KOPT-K1 (cell line): ENCODE measurements at regions not wholly inside any gene's neighbourhood (a gene's known extent, or its start where the extent isn't known, plus 50 kb on each side); places are given as distances from the start of the nearest gene placed in this dataset.

Experiments
- H3K27ac ChIP-seq: fragments of 200-600 bp; sonication (generic); 2 replicates; pipeline ENCODE4 v1.5.1; 2016; ENCODE audit warnings: antibody characterized with exemption, mild to moderate bottlenecking, low read depth, low read length; ENCODE audit not compliant: poor library complexity, severe bottlenecking
- H3K36me3 ChIP-seq: fragments of 200-600 bp; sonication (generic); 2 replicates; pipeline ENCODE4 v1.5.1; 2017; ENCODE audit warnings: antibody characterized with exemption, mild to moderate bottlenecking, low read length, moderate library complexity; ENCODE audit not compliant: insufficient read depth
- H3K9me3 ChIP-seq: fragments of 200-600 bp; sonication (generic); 2 replicates; pipeline ENCODE4 v1.5.1; 2017; ENCODE audit warnings: antibody characterized with exemption, low read length, mild to moderate bottlenecking; ENCODE audit not compliant: insufficient read depth, poor library complexity, severe bottlenecking

DNA sequence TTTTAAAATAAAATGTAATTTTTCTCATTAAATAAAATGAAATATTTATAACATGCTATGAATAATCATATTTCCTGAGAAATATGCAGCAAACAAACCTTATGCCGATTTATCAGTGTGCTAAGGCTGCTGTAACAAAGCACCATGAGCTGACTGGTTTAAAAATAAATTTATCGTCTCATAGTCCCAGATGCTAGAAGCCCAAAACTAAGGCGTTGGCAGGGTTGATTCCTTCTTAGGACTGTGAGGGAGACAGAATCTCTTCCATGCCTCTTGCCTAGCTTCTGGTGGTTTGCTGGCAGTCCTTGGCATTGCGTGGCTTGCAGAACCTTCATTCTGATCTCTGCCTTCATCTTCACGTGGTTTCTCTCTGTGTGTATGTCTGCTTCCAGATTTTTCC lies 740.3 kb downstream of the OTOL1 start:
- Histone ChIP-seq H3K9me3 (no peaks in the 10 kb centered on the region), H3K27ac (no peak overlapping the region), H3K36me3 (no peaks in the 10 kb centered on the region)

DNA sequence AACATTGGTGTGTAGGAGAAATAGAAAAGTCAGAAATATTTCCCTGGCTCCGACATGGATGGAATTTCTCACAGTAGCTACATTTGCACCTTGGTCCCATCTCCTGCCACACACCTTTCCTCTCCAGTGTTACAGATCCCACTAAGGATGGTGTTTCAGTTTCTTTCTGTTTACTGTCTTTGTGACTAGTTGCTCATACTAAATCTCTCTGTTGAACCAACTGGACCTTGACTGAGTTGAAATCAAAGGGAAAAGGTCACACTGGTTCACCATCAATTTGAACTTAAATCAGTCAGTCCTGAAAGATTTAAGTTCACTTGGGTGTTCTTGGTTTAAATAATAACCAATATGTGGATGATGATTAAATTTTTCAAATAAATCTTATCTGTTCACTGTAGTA lies 754.2 kb downstream of the OTOL1 start:
- Histone ChIP-seq H3K27ac (no peak overlapping the region), H3K36me3 (no peaks in the 10 kb centered on the region), H3K9me3 (no peaks in the 10 kb centered on the region)

DNA sequence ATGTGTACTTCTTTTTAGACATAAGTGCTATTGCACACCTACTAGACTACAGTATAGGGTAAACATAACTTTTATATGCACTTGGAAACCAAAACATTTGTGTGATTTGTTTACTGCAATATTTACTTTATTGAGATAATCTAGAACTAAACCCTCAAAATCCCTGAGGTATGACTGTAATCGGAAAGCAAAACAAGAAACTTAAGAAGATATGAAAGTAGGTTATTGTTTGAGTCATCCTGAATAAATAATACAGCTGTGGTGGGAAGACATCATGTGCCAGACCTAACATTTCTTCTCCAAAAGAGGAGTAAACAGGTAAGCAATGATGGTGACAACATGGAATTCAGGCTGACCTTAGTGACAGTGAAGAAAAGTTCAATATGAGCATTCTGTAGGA lies 765.5 kb downstream of the OTOL1 start:
- H3K36me3 ChIP-seq: no peaks in the 10 kb centered on the region
- H3K27ac ChIP-seq: no peak overlapping the region
- no peaks in the 10 kb centered on the region for H3K9me3 ChIP-seq

DNA sequence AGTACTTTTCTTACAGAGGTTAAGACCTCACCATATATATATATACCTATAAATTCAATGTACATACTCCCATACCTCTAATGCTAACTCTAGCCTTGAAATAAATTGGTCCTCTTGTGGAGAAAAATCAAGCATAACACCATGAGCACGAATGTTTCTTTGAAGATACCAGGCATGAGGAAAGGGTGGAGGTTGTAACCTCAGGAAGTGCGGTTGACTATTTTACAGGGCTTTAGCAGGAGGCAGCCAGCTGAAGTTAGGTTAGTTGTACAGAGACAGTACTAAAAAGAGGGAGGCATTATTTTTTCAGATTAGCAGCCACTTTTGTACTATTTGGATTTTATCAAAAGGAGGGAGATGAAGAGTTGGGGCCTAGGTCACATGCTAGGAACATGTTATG lies 767.0 kb downstream of the OTOL1 start:
- Histone ChIP-seq H3K27ac (no peak overlapping the region), H3K36me3 (no peaks in the 10 kb centered on the region), H3K9me3 (no peaks in the 10 kb centered on the region)

DNA sequence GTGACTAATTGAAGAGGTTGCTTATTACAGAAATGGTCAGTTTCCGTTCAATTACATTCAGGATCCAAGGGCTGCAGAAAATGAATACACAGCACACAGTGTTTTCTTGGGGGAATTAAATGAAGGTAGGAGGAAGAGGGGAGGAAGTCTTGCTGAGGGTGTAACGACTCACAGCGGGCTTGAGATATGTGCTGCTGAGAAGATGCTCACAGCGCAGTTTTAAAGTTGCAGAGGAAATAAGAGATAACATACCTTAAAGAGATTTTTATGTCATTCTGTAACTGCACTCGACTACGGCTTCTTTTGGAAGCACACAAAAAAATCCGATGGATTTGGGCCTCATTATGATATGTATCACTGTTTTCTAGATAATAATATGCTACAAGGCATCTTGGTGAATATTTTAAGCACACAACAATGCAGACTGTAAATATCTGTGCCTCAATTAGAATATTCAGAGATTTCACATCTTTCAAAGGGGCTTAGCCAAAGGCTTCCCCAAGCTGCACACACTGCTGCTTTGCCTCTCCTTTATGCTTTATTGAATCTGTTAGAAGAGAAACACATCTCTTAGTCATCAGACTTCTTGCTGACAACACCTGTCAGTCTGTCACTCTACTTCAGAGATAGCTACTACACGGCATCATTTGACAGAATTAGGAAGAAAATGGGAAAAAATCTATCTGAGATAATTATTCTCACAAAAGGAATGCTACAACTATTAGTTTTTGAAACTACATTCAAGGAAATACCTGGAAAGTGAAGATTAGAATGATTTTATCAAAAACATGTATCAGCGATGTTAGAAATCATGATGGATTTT lies 773.2 kb downstream of the OTOL1 start:
- no peak overlapping the region for H3K27ac ChIP-seq
- H3K9me3 ChIP-seq: no peaks in the 10 kb centered on the region

DNA sequence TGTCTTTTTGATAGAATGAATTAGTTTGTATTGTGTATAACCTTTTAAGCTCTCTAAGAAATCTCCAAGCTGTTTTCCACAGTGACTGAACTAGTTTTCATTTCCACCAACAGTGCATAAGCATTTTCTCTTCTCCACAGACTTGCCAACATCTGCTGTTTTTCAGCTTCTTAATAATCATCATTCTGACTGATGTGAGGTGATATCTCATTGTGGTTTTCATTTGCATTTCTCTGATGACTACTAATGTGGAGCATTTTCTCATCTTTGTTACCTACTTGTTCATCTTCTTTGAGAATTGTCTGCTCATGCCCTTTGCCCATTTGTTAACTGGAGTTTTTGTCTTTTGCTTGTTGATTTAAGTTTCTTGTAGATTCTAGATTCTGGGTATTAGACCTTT lies 777.5 kb downstream of the OTOL1 start:
- no peaks in the 10 kb centered on the region for H3K36me3 ChIP-seq
- no peak overlapping the region for H3K27ac ChIP-seq
- no peaks in the 10 kb centered on the region for H3K9me3 ChIP-seq

More for the DNA sequence above, 773.2 kb downstream of the OTOL1 start:
- H3K36me3 ChIP-seq: no peaks in the 10 kb centered on the region

DNA sequence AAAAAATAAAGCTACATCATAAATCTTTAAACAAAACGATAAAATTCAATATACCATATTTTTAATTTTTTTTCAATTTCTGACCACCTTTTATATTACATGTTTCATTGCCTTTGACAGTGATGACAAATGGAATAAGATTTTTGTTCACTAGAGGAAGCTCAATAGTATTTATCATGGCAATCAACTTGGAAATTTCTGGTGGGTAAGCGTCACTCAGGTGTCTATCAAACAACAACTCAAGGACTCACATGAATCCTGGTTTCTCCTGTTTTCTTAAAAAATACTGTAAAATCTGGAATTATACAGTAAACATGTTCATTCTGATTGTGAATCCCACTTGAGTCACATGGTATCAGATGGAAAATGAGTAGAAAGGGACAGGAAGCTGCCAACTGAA lies 782.2 kb downstream of the OTOL1 start:
- no peaks in the 10 kb centered on the region for H3K36me3 ChIP-seq
- H3K9me3 ChIP-seq: peaks cover 5% of the 10 kb centered on the region
- no peak overlapping the region for H3K27ac ChIP-seq

DNA sequence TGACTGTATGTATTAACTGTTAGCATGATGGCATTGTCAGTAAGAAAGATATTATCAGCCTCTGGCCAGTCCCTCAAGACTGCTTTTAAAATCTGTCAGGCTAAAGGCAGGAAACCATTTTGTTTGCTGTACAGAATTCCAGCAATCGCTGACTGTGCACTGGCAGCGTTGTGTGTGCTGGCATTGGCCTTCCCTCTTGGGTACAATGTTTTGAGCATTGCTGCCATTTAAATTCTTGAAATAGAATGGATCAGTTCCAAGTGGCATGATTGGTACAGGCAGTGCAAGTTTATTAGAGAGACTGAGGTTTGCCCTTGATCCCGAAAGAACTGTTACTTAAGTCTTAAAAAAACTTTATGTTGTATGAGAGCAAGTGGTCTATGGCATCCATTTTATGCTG lies 788.7 kb downstream of the OTOL1 start:
- H3K27ac ChIP-seq: no peak overlapping the region
- peaks cover 5% of the 10 kb centered on the region for H3K9me3 ChIP-seq
- no peaks in the 10 kb centered on the region for H3K36me3 ChIP-seq

DNA sequence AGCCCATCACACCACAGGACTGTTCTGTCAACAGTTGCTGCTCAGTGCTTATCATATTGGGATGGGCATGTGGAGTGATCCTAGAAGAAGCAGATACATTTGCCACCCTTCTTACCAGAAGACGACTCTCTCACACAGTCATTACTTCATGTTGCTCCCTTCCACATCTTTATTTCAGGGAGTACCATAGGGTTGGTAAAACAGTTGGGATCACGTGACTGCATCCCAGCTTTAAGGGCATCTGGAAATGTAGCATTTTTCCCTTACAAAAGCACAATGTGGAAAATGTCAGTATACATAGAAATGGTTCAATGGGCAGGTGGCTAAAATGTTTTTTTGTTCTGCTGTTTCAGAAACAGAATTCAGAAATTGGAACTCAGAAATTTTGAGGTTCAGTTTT lies 791.0 kb downstream of the OTOL1 start:
- Histone ChIP-seq H3K36me3 (no peaks in the 10 kb centered on the region), H3K27ac (no peak overlapping the region), H3K9me3 (no peaks in the 10 kb centered on the region)

DNA sequence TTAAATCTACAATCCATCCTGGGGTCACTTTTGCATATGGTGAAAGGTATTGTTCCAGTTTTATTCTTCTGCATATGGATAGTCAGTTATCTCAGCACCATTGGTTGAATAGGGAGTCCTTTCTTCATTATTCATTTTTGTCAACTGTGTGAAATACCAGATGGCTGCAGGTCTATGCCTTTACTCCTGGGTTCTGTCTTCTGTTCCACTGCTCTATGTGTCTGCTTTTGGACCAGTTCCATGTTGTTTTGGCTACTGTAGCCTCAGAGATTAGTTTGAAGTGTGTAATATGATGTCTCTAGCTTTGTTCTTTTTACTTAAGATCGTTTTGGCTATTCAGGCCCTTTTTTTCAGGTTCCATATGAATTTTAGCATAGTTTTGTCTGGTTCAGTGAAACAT lies 795.8 kb downstream of the OTOL1 start:
- Histone ChIP-seq H3K36me3 (no peaks in the 10 kb centered on the region), H3K9me3 (no peaks in the 10 kb centered on the region), H3K27ac (no peak overlapping the region)

DNA sequence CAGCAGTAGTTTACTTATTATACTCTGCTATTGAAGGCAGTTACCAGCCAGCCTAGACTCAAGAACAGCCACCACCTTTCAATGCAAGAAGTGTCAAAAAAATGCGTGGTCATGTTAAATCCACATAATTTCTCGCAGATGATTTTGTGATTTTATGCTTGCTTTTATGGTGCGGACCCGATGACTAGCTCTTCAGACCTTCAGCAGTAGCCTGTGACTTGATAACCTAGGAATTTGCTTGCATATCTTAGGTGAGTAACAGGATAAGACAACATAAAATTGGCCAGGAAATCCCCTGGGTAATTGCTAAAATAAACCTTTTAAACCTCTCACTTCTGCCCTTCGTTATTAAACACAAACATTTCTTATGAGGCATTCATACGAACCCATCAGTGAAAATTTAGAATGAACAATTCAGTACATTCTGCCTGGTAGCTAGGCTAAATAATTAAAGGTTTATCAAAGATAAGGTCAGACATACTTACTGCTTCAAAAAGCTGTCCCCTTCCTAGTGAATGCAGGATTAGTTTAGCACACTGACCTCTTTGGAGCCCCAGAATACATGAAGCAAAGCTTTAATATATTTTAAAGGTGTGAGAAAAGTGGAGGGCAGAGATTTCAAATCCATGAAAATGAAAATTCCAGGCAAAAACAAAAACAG lies 798.8 kb downstream of the OTOL1 start:
- Histone ChIP-seq H3K9me3 (no peaks in the 10 kb centered on the region), H3K36me3 (no peaks in the 10 kb centered on the region), H3K27ac (no peak overlapping the region)

DNA sequence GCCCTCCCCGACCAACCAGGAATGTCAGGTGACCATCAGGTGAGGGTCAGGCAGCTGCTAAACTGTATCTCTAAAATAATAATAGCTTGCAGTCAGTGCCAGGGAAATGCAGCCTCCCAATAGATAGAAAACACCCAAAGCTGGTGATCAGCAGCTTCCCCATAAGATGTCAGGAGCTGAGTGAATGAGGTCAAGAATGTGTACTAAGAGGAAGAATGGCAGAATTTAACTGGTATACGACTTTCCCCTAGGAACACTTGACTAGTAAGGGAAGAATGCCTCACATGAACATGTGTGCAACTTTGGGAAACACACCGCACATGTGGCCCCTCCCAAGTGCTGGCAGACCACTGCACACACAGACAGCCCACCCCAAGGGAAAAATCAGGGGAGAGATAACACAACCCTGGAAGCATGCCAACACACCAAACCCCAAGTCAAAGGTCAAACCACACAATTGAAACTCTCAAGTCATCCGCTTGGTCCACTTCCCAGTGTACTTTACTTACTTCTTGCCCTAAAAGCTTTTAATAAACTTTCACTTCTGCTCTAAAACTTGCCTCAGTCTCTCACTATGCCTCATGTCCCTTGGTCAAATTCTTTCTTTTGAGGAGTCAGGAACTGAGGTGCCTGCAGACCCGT lies 806.5 kb downstream of the OTOL1 start:
- Histone ChIP-seq H3K27ac (no peak overlapping the region), H3K9me3 (no peaks in the 10 kb centered on the region), H3K36me3 (no peaks in the 10 kb centered on the region)

DNA sequence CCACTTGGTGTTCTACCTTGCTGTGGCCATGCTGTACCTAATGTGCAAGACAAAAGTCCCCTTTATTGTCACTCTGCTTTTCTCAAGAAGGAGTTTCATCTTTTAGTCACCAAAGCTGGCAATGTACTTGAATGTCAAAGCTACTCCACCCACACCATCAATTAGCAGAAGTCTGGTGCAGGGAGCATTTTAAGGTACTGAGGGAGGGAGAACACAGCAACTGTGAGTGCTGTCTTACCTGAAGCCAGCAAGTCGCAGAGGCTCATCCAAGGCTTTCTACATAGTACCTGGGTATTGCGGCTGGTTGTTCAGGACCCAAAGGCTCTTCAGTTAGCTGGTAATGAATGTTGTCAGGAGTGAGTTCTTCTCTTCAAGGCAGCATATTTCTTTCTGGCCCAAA lies 820.4 kb downstream of the OTOL1 start:
- Histone ChIP-seq H3K36me3 (no peaks in the 10 kb centered on the region), H3K9me3 (no peaks in the 10 kb centered on the region), H3K27ac (no peak overlapping the region)

DNA sequence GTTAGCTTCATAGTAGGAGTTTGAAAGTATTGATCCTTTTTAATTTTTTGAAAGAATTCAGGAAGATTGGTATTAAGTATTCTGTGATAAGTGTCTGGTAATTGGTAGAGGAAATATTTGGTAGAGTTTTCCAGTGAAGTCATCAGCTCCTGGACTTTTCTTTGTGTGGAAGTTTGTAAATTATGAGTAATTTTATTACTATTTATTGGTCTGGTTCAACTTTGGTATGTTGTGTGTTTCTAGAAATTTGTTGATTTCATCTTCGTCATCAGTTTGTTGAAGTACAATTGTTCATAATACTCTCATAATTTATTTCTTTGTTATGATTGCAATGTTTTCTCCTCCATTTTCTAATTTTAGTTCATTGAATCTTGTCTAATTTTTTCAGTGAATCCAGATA lies 832.0 kb downstream of the OTOL1 start:
- no peaks in the 10 kb centered on the region for H3K36me3 ChIP-seq
- no peaks in the 10 kb centered on the region for H3K9me3 ChIP-seq
- H3K27ac ChIP-seq: no peak overlapping the region

DNA sequence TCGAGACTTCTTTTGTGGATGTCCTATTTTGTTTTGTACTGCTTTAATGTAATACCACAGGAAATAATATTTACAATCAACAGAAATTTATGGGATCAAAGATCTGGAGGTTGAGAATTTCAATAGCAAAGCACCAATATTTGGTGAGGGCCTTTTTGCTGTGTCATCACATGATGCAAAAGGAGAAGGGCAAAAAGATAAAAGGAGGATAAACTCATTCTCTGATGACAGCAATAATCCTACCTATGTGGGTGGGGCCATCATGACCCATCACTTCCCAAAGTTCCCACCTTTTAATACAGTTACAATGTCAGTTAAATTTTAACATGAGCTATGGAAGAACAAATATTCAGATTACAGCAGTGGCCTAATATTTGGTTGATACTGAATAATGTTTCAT lies 832.9 kb downstream of the OTOL1 start:
- H3K9me3 ChIP-seq: peaks cover 2% of the 10 kb centered on the region
- H3K36me3 ChIP-seq: no peaks in the 10 kb centered on the region
- H3K27ac ChIP-seq: no peak overlapping the region
